GM12878 (cell line): ENCODE measurements at regions not wholly inside any gene's neighbourhood (a gene's known extent, or its start where the extent isn't known, plus 50 kb on each side); places are given as distances from the start of the nearest gene placed in this dataset.

ENCODE experiments used
- EP300 ChIP-seq, 2 experiments: fragments of 150-350 bp in 1 of 2; IDR thresholded peaks; 2 replicates each; pipeline ENCODE4 v1.6.1; 2011 to 2012; ENCODE audit warnings: low read depth in 2 of 2, low read length in 2 of 2, borderline replicate concordance in 1 of 2, improper control_type of control experiment in 1 of 2, inconsistent platforms in 1 of 2; ENCODE audit not compliant: control insufficient read depth in 1 of 2
- YY1 ChIP-seq: IDR thresholded peaks from 2 replicates; pipeline ENCODE4 v1.6.1; 2011; ENCODE audit warnings: low read depth, mild to moderate bottlenecking, low read length

- TF ChIP-seq EP300 (IDR thresholded peaks at IDR 0.05; ENCODE audit: borderline replicate concordance in 1 of 2, control insufficient read depth in 1 of 2, low read depth in 2 of 2, low read length in 2 of 2) (no peak), YY1 (no peak)
Measured at GRCh38 chr2:150107170-150107569, 380.3 kb downstream of the RND3 start.
